ENCODE measurements at regions not wholly inside any gene's neighbourhood (a gene's known extent, or its start where the extent isn't known, plus 50 kb on each side); places are given as distances from the start of the nearest gene placed in this dataset.
"Not testable (repeated sequence)": the region's sequence is repeated elsewhere in the genome, so short reads cannot be mapped to it uniquely, and the experiment has no call there.

DNA sequence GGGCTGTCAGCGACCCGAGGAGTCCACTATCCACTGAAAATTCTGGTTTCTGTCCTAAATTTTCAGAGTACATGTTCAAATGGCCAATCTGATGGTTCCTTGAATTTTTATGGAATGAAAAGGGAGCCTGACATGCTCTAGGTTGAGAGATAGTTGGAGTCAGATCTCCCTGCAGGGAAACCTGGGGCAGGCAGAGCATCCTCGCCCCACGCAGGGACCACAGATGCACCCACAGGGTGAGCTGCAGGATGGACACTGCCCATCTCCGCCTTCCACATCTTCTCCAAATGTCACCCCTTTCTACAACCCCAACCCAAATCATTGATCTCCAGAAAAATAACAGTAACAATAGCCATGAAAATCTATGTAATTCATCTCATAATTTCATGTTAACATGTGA, 114.2 kb upstream of the IGLL5 start:
- H4K20me1 ChIP-seq (ENCODE audit: control insufficient read depth, insufficient read depth, low read length, poor library complexity, severe bottlenecking), result no peaks in the 10 kb centered on the region
- Mint-ChIP-seq H3K27me3 (peaks cover 10% of the 10 kb centered on the region), H3K4me3 (no peak overlapping the region), H3K9me3 (ENCODE audit: insufficient read depth) (peaks cover 2% of the 10 kb centered on the region), H3K27ac (no peak overlapping the region), H3K4me1 (peaks cover 33% of the 10 kb centered on the region)
- TF ChIP-seq EZH2 (IDR thresholded peaks at IDR 0.05; ENCODE audit: borderline replicate concordance, insufficient read depth, low read depth, low read length, poor library complexity, severe bottlenecking) (no peak), CTCF (IDR thresholded peaks at IDR 0.05) (no peak)
- no peak overlapping the region for H3K27ac ChIP-seq (ENCODE audit: low read length in 2 of 2)
- no peak overlapping the region for H2AFZ ChIP-seq (ENCODE audit: insufficient read depth, low read depth, low read length, poor library complexity, severe bottlenecking)
- DNase-seq, result no peak
- no peaks in the 10 kb centered on the region for H3K79me2 ChIP-seq (ENCODE audit: control insufficient read depth, insufficient read depth, low read length)
- no peak for ATAC-seq (ENCODE audit: low read depth)
- peaks cover 0 to 4% (median 0%) of the 10 kb centered on the region in 4 experiments for H3K27me3 ChIP-seq (replicated peaks in 1 of 4; ENCODE audit: control extremely low read depth in 1 of 4, control insufficient read depth in 3 of 4, insufficient read depth in 4 of 4, low read length in 3 of 4)
- H3K4me1 ChIP-seq (ENCODE audit: control insufficient read depth in 2 of 2, insufficient read depth in 2 of 2, low read length in 2 of 2), result peaks cover 22 to 39% of the 10 kb centered on the region in 2 donors
- WGBS (ENCODE audit: insufficient coverage), result 100% methylated on average over 2 of the region's 5 CpGs
- H3K4me2 ChIP-seq (replicated peaks; ENCODE audit: low read depth, low read length, poor library complexity, severe bottlenecking), result no peak overlapping the region
- H3K36me3 ChIP-seq (replicated peaks in 1 of 2; ENCODE audit: control extremely low read depth in 1 of 2, control insufficient read depth in 1 of 2, extremely low read depth in 1 of 2, insufficient read depth in 2 of 2, low read length in 1 of 2), result no peaks in the 10 kb centered on the region
- no peak overlapping the region for H3K4me3 ChIP-seq (ENCODE audit: control extremely low read depth in 1 of 5, extremely low read depth in 1 of 5, insufficient read depth in 1 of 5, low read depth in 2 of 5, low read length in 4 of 5)
- ChIA-PET CTCF (interaction anchor here (1.0 to 6.1 kb wide), 2 partner anchors 16 to 28 kb away, joined by 4 to 31 read pairs; no protein-coding TSS in a partner anchor), POLR2A (no interaction called here)
- H3K9ac ChIP-seq (ENCODE audit: low read length), result no peak overlapping the region
- intact Hi-C loops (cut with micrococcal nuclease), result no loop called here
- H3K9me3 ChIP-seq (ENCODE audit: control extremely low read depth in 1 of 3, control insufficient read depth in 2 of 3, insufficient read depth in 1 of 3, low read length in 2 of 3), result peaks cover 0 to 27% (median 0%) of the 10 kb centered on the region in 3 donors

DNA sequence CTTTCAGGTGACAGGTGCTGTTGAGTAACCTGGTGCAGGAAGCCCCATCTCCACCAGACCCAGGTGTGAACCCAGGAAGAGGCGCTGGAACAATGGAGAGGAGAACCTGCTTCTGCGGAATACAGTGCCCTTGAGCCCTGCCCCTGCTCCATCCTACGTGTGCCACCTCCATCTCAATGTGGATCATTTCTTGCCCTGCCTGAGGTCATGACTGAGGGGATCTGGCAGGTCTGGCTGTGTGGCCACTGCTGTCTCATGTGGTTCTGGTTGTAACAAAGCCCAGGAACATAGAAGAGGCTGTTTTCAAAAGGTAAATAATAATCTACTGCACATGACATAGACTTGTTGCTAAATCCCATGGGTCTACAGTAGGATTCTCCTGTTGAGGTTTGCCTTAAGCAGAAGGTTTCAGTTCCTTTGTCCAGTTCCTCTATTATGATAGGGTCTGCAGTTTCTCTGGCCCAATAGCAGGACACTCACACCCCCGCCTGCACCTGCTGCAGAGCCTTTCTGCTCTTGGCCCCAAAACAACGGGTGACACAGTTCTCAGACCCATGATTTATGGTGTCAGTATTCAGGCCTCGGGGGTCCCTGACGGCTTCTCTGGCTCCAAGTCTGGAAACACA, 113.5 kb upstream of the IGLL5 start:
- Histone ChIP-seq H3K27me3 (replicated peaks in 1 of 4; ENCODE audit: control extremely low read depth in 1 of 4, control insufficient read depth in 3 of 4, insufficient read depth in 4 of 4, low read length in 3 of 4) (no peaks in the 10 kb centered on the region), H3K79me2 (ENCODE audit: control insufficient read depth, insufficient read depth, low read length) (no peaks in the 10 kb centered on the region), H2AFZ (ENCODE audit: insufficient read depth, low read depth, low read length, poor library complexity, severe bottlenecking) (no peak overlapping the region), H3K4me2 (replicated peaks; ENCODE audit: low read depth, low read length, poor library complexity, severe bottlenecking) (peak overlapping the region; percentile 40), H3K9ac (ENCODE audit: low read length) (no peak overlapping the region), H3K9me3 (ENCODE audit: control extremely low read depth in 1 of 3, control insufficient read depth in 2 of 3, insufficient read depth in 1 of 3, low read length in 2 of 3) (peaks cover 0 to 27% (median 0%) of the 10 kb centered on the region in 3 donors), H4K20me1 (ENCODE audit: control insufficient read depth, insufficient read depth, low read length, poor library complexity, severe bottlenecking) (no peaks in the 10 kb centered on the region), H3K4me3 (ENCODE audit: control extremely low read depth in 1 of 5, extremely low read depth in 1 of 5, insufficient read depth in 1 of 5, low read depth in 2 of 5, low read length in 4 of 5) (no peak overlapping the region), H3K27ac (ENCODE audit: low read length in 2 of 2) (no peak overlapping the region), H3K36me3 (replicated peaks in 1 of 2; ENCODE audit: control extremely low read depth in 1 of 2, control insufficient read depth in 1 of 2, extremely low read depth in 1 of 2, insufficient read depth in 2 of 2, low read length in 1 of 2) (no peaks in the 10 kb centered on the region), H3K4me1 (ENCODE audit: control insufficient read depth in 2 of 2, insufficient read depth in 2 of 2, low read length in 2 of 2) (peaks cover 22 to 39% of the 10 kb centered on the region in 2 donors)
- TF ChIP-seq CTCF (IDR thresholded peaks at IDR 0.05) (no peak), EZH2 (IDR thresholded peaks at IDR 0.05; ENCODE audit: borderline replicate concordance, insufficient read depth, low read depth, low read length, poor library complexity, severe bottlenecking) (no peak)
- intact Hi-C loops (cut with micrococcal nuclease), result no loop called here
- Mint-ChIP-seq H3K4me1 (peaks cover 33% of the 10 kb centered on the region), H3K27ac (no peak overlapping the region), H3K4me3 (no peak overlapping the region), H3K27me3 (peaks cover 3% of the 10 kb centered on the region), H3K9me3 (ENCODE audit: insufficient read depth) (peaks cover 2% of the 10 kb centered on the region)
- ChIA-PET POLR2A (no interaction called here), CTCF (interaction anchor here (1.9 to 6.1 kb wide), 3 partner anchors 14 to 20 kb away, joined by 4 to 31 read pairs (median 8); no protein-coding TSS in a partner anchor)
- peak; percentile 76 for ATAC-seq (ENCODE audit: low read depth)
- 12% methylated on average over 4 of the region's 7 CpGs for WGBS (ENCODE audit: insufficient coverage)
- peak; percentile 38 for DNase-seq

- H3K79me2 ChIP-seq (ENCODE audit: control insufficient read depth, insufficient read depth, low read length); H3K36me3 ChIP-seq (replicated peaks in 1 of 2; ENCODE audit: control extremely low read depth in 1 of 2, control insufficient read depth in 1 of 2, extremely low read depth in 1 of 2, insufficient read depth in 2 of 2, low read length in 1 of 2); H3K9me3 Mint-ChIP-seq (ENCODE audit: insufficient read depth); H3K27me3 ChIP-seq (replicated peaks in 1 of 4; ENCODE audit: control extremely low read depth in 1 of 4, control insufficient read depth in 3 of 4, insufficient read depth in 4 of 4, low read length in 3 of 4); H3K27me3 Mint-ChIP-seq; H2AFZ ChIP-seq (ENCODE audit: insufficient read depth, low read depth, low read length, poor library complexity, severe bottlenecking); DNase-seq; H3K27ac ChIP-seq (ENCODE audit: low read length in 2 of 2); H4K20me1 ChIP-seq (ENCODE audit: control insufficient read depth, insufficient read depth, low read length, poor library complexity, severe bottlenecking); H3K9ac ChIP-seq (ENCODE audit: low read length); intact Hi-C loops (cut with micrococcal nuclease); H3K4me3 ChIP-seq (ENCODE audit: control extremely low read depth in 1 of 5, extremely low read depth in 1 of 5, insufficient read depth in 1 of 5, low read depth in 2 of 5, low read length in 4 of 5); H3K27ac Mint-ChIP-seq; H3K4me3 Mint-ChIP-seq; H3K4me2 ChIP-seq (replicated peaks; ENCODE audit: low read depth, low read length, poor library complexity, severe bottlenecking); POLR2A ChIA-PET; ATAC-seq (ENCODE audit: low read depth): not testable (repeated sequence)
- H3K4me1 Mint-ChIP-seq, result peaks cover 33% of the 10 kb centered on the region
- H3K9me3 ChIP-seq (ENCODE audit: control extremely low read depth in 1 of 3, control insufficient read depth in 2 of 3, insufficient read depth in 1 of 3, low read length in 2 of 3), result peaks cover 0 to 27% (median 0%) of the 10 kb centered on the region in 3 donors
- 56% methylated on average over 2 of the region's 3 CpGs for whole genome bisulfite sequencing (ENCODE audit: insufficient coverage)
- CTCF ChIA-PET, result interaction anchor here (1.6 to 2.3 kb wide), 3 partner anchors 14 to 74 kb away, joined by 4 to 8 read pairs (median 4); no protein-coding TSS in a partner anchor
- H3K4me1 ChIP-seq (ENCODE audit: control insufficient read depth in 2 of 2, insufficient read depth in 2 of 2, low read length in 2 of 2), result peaks cover 22 to 39% of the 10 kb centered on the region in 2 donors
Measured at GRCh38 chr22:22774762-22775161, 112.9 kb upstream of the IGLL5 start.
